Naive thymus-derived CD8-positive, alpha-beta T cell (primary cell): ENCODE measurements at regions not wholly inside any gene's neighbourhood (a gene's known extent, or its start where the extent isn't known, plus 50 kb on each side); places are given as distances from the start of the nearest gene placed in this dataset.

Source experiments
- ATAC-seq, 2 donors: fragments of 150-1000 bp; cut with Tn5 transposase in 1 of 2; sonication (Bioruptor Pico), chemical (Tn5 transposase) in 1 of 2; 1 replicate in 1 of 2; 2 replicates in 1 of 2; pipeline ENCODE4 v1.10.0; 2021; ENCODE audit warnings: mild to moderate bottlenecking in 2 of 2, moderate library complexity in 2 of 2
- POLR2A ChIA-PET: fragments of 350-600 bp; sonication (Branson Sonifier 250); formaldehyde crosslinking; loops from one replicate; lab custom pipeline; 2021; ENCODE audit warnings: antibody characterized with exemption; lab: Charles Lee
- DNase-seq, 10 donors: peaks; one replicate each; pipeline versions ENCODE4 v3.0.0 to v3.0.0-alpha.2; 2020 to 2022
- H3K27ac Mint-ChIP-seq, 10 donors: one replicate each; pipeline ENCODE4 v1.8.0; 2020 to 2022; ENCODE audit warnings: mild to moderate bottlenecking in 10 of 10, mixed read lengths in 10 of 10, moderate library complexity in 4 of 10, inconsistent platforms in 1 of 10
- H3K27me3 Mint-ChIP-seq, 5 donors: one replicate each; pipeline ENCODE4 v1.8.0; 2021 to 2022; ENCODE audit warnings: mixed read lengths in 5 of 5
- H3K36me3 Mint-ChIP-seq, 3 donors: one replicate each; pipeline ENCODE4 v1.8.0; 2020 to 2022; ENCODE audit warnings: mixed read lengths in 3 of 3, mild to moderate bottlenecking in 2 of 3, inconsistent platforms in 1 of 3
- H3K4me1 Mint-ChIP-seq, 4 donors: one replicate each; pipeline ENCODE4 v1.8.0; 2021 to 2022; ENCODE audit warnings: mixed read lengths in 4 of 4
- H3K4me3 Mint-ChIP-seq, 10 donors: one replicate each; pipeline ENCODE4 v1.8.0; 2020 to 2022; ENCODE audit warnings: mild to moderate bottlenecking in 10 of 10, mixed read lengths in 10 of 10, moderate library complexity in 6 of 10, inconsistent platforms in 1 of 10
- H3K9me3 Mint-ChIP-seq, 9 donors: one replicate each; pipeline ENCODE4 v1.8.0; 2020 to 2022; ENCODE audit warnings: mixed read lengths in 9 of 9, mild to moderate bottlenecking in 3 of 9, inconsistent platforms in 1 of 9, moderate library complexity in 1 of 9

- no peak for ATAC-seq
- no peaks in the 10 kb centered on the region for H3K4me1 Mint-ChIP-seq
- peaks cover 0 to 9% (median 0%) of the 10 kb centered on the region in 9 donors for H3K9me3 Mint-ChIP-seq
- no peak overlapping the region for H3K4me3 Mint-ChIP-seq
- no peak for DNase-seq
- no peaks in the 10 kb centered on the region for H3K36me3 Mint-ChIP-seq
- H3K27ac Mint-ChIP-seq: no peak overlapping the region
- H3K27me3 Mint-ChIP-seq: peaks cover 0 to 4% (median 2%) of the 10 kb centered on the region in 5 donors
- POLR2A ChIA-PET: no interaction called here
Measured at GRCh38 chr3:24953060-24953771, 458.6 kb upstream of the THRB start.

- no peaks in the 10 kb centered on the region for H3K36me3 Mint-ChIP-seq
- H3K4me3 Mint-ChIP-seq: no peak overlapping the region
- ATAC-seq (no peak), DNase-seq (no peak)
- H3K4me1 Mint-ChIP-seq: no peaks in the 10 kb centered on the region
- no peak overlapping the region for H3K27ac Mint-ChIP-seq
- POLR2A ChIA-PET: no interaction called here
- peaks cover 0 to 4% (median 0%) of the 10 kb centered on the region in 9 donors for H3K9me3 Mint-ChIP-seq
- peaks cover 0 to 4% (median 0%) of the 10 kb centered on the region in 5 donors for H3K27me3 Mint-ChIP-seq
Measured at GRCh38 chr3:24956613-24957012, 462.0 kb upstream of the THRB start.

- Mint-ChIP-seq H3K4me3 (no peak overlapping the region), H3K27me3 (no peaks in the 10 kb centered on the region), H3K27ac (no peak overlapping the region), H3K4me1 (no peaks in the 10 kb centered on the region), H3K9me3 (peaks cover 0 to 4% (median 0%) of the 10 kb centered on the region in 9 donors), H3K36me3 (no peaks in the 10 kb centered on the region)
- DNase-seq: no peak
- ATAC-seq: no peak
- POLR2A ChIA-PET: no interaction called here
Measured at GRCh38 chr3:24958271-24958670, 463.6 kb upstream of the THRB start.

- Mint-ChIP-seq H3K9me3 (peaks cover 0 to 4% (median 0%) of the 10 kb centered on the region in 9 donors), H3K4me3 (no peak overlapping the region), H3K36me3 (no peaks in the 10 kb centered on the region), H3K27me3 (no peaks in the 10 kb centered on the region), H3K4me1 (no peaks in the 10 kb centered on the region), H3K27ac (no peak overlapping the region)
- POLR2A ChIA-PET: no interaction called here
- ATAC-seq (no peak), DNase-seq (no peak)
Measured at GRCh38 chr3:24958910-24959447, 464.3 kb upstream of the THRB start.

GRCh38 chr3:24963762-24964625, 464.1 kb upstream of the RARB start:
- Mint-ChIP-seq H3K4me1 (peaks cover 0 to 2% (median 0%) of the 10 kb centered on the region in 4 donors), H3K27me3 (no peaks in the 10 kb centered on the region)

GRCh38 chr3:24965706-24966385, 462.2 kb upstream of the RARB start:
- no peak for ATAC-seq
- POLR2A ChIA-PET: no interaction called here

More at GRCh38 chr3:24963762-24964625, 464.1 kb upstream of the RARB start:
- Mint-ChIP-seq H3K27ac (no peak overlapping the region), H3K9me3 (peaks cover 0 to 4% (median 0%) of the 10 kb centered on the region in 9 donors), H3K4me3 (no peak overlapping the region), H3K36me3 (no peaks in the 10 kb centered on the region)
- ATAC-seq (no peak), DNase-seq (no peak)
- POLR2A ChIA-PET: no interaction called here

GRCh38 chr3:24968036-24968435, 460.0 kb upstream of the RARB start:
- ATAC-seq (no peak), DNase-seq (no peak)
- Mint-ChIP-seq H3K9me3 (peaks cover 0 to 15% (median 1%) of the 10 kb centered on the region in 9 donors), H3K27me3 (no peaks in the 10 kb centered on the region), H3K4me3 (no peak overlapping the region), H3K36me3 (no peaks in the 10 kb centered on the region), H3K27ac (no peak overlapping the region), H3K4me1 (peaks cover 0 to 2% (median 0%) of the 10 kb centered on the region in 4 donors)
- POLR2A ChIA-PET: no interaction called here

More at GRCh38 chr3:24965706-24966385, 462.2 kb upstream of the RARB start:
- H3K4me3 Mint-ChIP-seq: no peak overlapping the region
- H3K27ac Mint-ChIP-seq: no peak overlapping the region
- no peak for DNase-seq
- H3K9me3 Mint-ChIP-seq: peaks cover 0 to 2% (median 0%) of the 10 kb centered on the region in 9 donors
- no peaks in the 10 kb centered on the region for H3K27me3 Mint-ChIP-seq
- no peaks in the 10 kb centered on the region for H3K36me3 Mint-ChIP-seq
- peaks cover 0 to 2% (median 0%) of the 10 kb centered on the region in 4 donors for H3K4me1 Mint-ChIP-seq

GRCh38 chr3:24972491-24972890, 455.6 kb upstream of the RARB start:
- ATAC-seq: no peak
- no peaks in the 10 kb centered on the region for H3K36me3 Mint-ChIP-seq
- H3K27ac Mint-ChIP-seq: no peak overlapping the region
- POLR2A ChIA-PET: no interaction called here
- no peak for DNase-seq
- peaks cover 0 to 19% (median 7%) of the 10 kb centered on the region in 9 donors for H3K9me3 Mint-ChIP-seq
- no peaks in the 10 kb centered on the region for H3K27me3 Mint-ChIP-seq
- H3K4me3 Mint-ChIP-seq: no peak overlapping the region
- no peaks in the 10 kb centered on the region for H3K4me1 Mint-ChIP-seq

- DNase-seq (no peak), ATAC-seq (no peak)
- Mint-ChIP-seq H3K27me3 (peaks cover 0 to 2% (median 0%) of the 10 kb centered on the region in 5 donors), H3K4me3 (no peak overlapping the region), H3K36me3 (no peaks in the 10 kb centered on the region), H3K27ac (no peak overlapping the region), H3K4me1 (no peaks in the 10 kb centered on the region), H3K9me3 (peaks cover 1 to 29% (median 10%) of the 10 kb centered on the region in 9 donors)
- POLR2A ChIA-PET: no interaction called here
Measured at GRCh38 chr3:24981309-24981708, 446.8 kb upstream of the RARB start.

GRCh38 chr3:24981924-24982323, 446.1 kb upstream of the RARB start:
- Mint-ChIP-seq H3K9me3 (peaks cover 1 to 29% (median 10%) of the 10 kb centered on the region in 9 donors), H3K36me3 (no peaks in the 10 kb centered on the region), H3K27ac (no peak overlapping the region), H3K27me3 (peaks cover 0 to 2% (median 0%) of the 10 kb centered on the region in 5 donors), H3K4me1 (no peaks in the 10 kb centered on the region), H3K4me3 (no peak overlapping the region)
- no peak for DNase-seq
- no peak for ATAC-seq
- POLR2A ChIA-PET: no interaction called here

- Mint-ChIP-seq H3K4me1 (no peaks in the 10 kb centered on the region), H3K27me3 (no peaks in the 10 kb centered on the region), H3K4me3 (no peak overlapping the region), H3K36me3 (no peaks in the 10 kb centered on the region), H3K9me3 (peaks cover 0 to 10% (median 0%) of the 10 kb centered on the region in 9 donors), H3K27ac (no peak overlapping the region)
- POLR2A ChIA-PET: no interaction called here
- ATAC-seq: no peak
- DNase-seq: no peak
Measured at GRCh38 chr3:24985668-24986067, 442.4 kb upstream of the RARB start.

GRCh38 chr3:24986612-24987011, 441.5 kb upstream of the RARB start:
- ATAC-seq: no peak
- no peak for DNase-seq
- Mint-ChIP-seq H3K4me1 (no peaks in the 10 kb centered on the region), H3K4me3 (no peak overlapping the region), H3K27ac (no peak overlapping the region), H3K27me3 (no peaks in the 10 kb centered on the region), H3K9me3 (peaks cover 0 to 10% (median 1%) of the 10 kb centered on the region in 9 donors), H3K36me3 (no peaks in the 10 kb centered on the region)
- POLR2A ChIA-PET: no interaction called here
